ENCODE measurements at regions not wholly inside any gene's neighbourhood (a gene's known extent, or its start where the extent isn't known, plus 50 kb on each side); places are given as distances from the start of the nearest gene placed in this dataset.

DNA sequence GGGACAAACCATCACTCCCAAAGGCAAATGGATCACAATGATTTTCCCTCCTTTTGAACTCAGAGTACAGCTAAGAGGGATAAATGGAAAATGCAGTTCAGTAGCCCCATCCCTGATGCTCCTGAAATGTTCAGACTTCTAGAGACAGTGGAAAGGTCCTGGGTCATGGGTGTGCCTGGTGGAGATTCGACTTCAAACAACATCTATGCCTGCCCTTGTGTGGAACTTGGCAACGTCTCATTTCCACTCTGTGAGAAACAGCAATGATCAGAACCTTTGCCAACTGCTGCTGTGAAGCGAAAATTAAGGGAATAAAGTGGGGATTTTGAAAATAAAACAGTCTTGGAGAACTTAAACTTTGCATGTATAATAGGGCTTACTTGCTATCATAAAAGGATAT, 778.1 kb downstream of the SEMA5A start:
- no peak overlapping the region for H3K4me2 ChIP-seq (ENCODE audit: low read length)
- peaks cover 6 to 21% of the 10 kb centered on the region in 2 experiments; a peak in 2 of 4 replicates for H3K9me3 ChIP-seq (ENCODE audit: control insufficient read depth in 1 of 2, insufficient read depth in 1 of 2, low read depth in 1 of 2, low read length in 2 of 2)
- H3K9me2 ChIP-seq (ENCODE audit: insufficient read depth): no peaks in the 10 kb centered on the region
- no peaks in the 10 kb centered on the region for H4K20me1 ChIP-seq (ENCODE audit: insufficient read depth)
- H3K27me3 ChIP-seq (ENCODE audit: insufficient read depth, low read length): no peaks in the 10 kb centered on the region
- intact Hi-C loops (cut with micrococcal nuclease): no loop called here
- no peaks in the 10 kb centered on the region for H3K36me3 ChIP-seq (ENCODE audit: control insufficient read depth in 1 of 2, insufficient read depth in 2 of 2, low read length in 2 of 2)
- no peak overlapping the region for H3K9ac ChIP-seq (ENCODE audit: low read length)
- H3K79me2 ChIP-seq (ENCODE audit: insufficient read depth, low read length): no peaks in the 10 kb centered on the region
- no TSS peak for BruUV-seq (replicated peaks)
- H3K4me1 ChIP-seq (ENCODE audit: control insufficient read depth in 1 of 2, insufficient read depth in 2 of 2, low read length in 2 of 2): no peaks in the 10 kb centered on the region
- ChIA-PET CTCF (no interaction called here), RAD21 (ENCODE audit: low non-redundant PET in 1 of 2, low total read pairs in 2 of 2, uncharacterized antibody in 2 of 2, unreplicated experiment in 2 of 2) (no interaction called here), POLR2A (no interaction called here)
- no peak for ATAC-seq
- H3K4me3 ChIP-seq (replicated peaks in 1 of 2; ENCODE audit: low read depth in 1 of 2, low read length in 2 of 2): no peak overlapping the region
- TF ChIP-seq FOSL1 (IDR thresholded peaks at IDR 0.05; ENCODE audit: low read depth): no peak
- TF ChIP-seq POLR2AphosphoS5 (IDR thresholded peaks at IDR 0.05; ENCODE audit: low read depth, low read length): no peak
- no peak for TF ChIP-seq MAX (IDR thresholded peaks at IDR 0.05)
- no peak for TF ChIP-seq RAD21 (IDR thresholded peaks at IDR 0.05; ENCODE audit: low read depth)
- no peak for TF ChIP-seq SP1 (IDR thresholded peaks at IDR 0.05; ENCODE audit: low read depth)
- no peak for TF ChIP-seq SIN3A (IDR thresholded peaks at IDR 0.05; ENCODE audit: low read depth)
- TF ChIP-seq, protein P1, sequence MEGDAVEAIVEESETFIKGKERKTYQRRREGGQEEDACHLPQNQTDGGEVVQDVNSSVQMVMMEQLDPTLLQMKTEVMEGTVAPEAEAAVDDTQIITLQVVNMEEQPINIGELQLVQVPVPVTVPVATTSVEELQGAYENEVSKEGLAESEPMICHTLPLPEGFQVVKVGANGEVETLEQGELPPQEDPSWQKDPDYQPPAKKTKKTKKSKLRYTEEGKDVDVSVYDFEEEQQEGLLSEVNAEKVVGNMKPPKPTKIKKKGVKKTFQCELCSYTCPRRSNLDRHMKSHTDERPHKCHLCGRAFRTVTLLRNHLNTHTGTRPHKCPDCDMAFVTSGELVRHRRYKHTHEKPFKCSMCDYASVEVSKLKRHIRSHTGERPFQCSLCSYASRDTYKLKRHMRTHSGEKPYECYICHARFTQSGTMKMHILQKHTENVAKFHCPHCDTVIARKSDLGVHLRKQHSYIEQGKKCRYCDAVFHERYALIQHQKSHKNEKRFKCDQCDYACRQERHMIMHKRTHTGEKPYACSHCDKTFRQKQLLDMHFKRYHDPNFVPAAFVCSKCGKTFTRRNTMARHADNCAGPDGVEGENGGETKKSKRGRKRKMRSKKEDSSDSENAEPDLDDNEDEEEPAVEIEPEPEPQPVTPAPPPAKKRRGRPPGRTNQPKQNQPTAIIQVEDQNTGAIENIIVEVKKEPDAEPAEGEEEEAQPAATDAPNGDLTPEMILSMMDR (IDR thresholded peaks at IDR 0.05 in 2 of 3, conservative IDR thresholded peaks at IDR 0.05 in 1 of 3; ENCODE audit: borderline replicate concordance in 1 of 3, insufficient read depth in 1 of 3, low read depth in 2 of 3, low read length in 2 of 3): no peak
- no peak for TF ChIP-seq ZNF274 (IDR thresholded peaks at IDR 0.05; ENCODE audit: low read depth, low read length)
- no peak for TF ChIP-seq SRF (IDR thresholded peaks at IDR 0.05; ENCODE audit: low read depth)
- TF ChIP-seq, protein P2, sequence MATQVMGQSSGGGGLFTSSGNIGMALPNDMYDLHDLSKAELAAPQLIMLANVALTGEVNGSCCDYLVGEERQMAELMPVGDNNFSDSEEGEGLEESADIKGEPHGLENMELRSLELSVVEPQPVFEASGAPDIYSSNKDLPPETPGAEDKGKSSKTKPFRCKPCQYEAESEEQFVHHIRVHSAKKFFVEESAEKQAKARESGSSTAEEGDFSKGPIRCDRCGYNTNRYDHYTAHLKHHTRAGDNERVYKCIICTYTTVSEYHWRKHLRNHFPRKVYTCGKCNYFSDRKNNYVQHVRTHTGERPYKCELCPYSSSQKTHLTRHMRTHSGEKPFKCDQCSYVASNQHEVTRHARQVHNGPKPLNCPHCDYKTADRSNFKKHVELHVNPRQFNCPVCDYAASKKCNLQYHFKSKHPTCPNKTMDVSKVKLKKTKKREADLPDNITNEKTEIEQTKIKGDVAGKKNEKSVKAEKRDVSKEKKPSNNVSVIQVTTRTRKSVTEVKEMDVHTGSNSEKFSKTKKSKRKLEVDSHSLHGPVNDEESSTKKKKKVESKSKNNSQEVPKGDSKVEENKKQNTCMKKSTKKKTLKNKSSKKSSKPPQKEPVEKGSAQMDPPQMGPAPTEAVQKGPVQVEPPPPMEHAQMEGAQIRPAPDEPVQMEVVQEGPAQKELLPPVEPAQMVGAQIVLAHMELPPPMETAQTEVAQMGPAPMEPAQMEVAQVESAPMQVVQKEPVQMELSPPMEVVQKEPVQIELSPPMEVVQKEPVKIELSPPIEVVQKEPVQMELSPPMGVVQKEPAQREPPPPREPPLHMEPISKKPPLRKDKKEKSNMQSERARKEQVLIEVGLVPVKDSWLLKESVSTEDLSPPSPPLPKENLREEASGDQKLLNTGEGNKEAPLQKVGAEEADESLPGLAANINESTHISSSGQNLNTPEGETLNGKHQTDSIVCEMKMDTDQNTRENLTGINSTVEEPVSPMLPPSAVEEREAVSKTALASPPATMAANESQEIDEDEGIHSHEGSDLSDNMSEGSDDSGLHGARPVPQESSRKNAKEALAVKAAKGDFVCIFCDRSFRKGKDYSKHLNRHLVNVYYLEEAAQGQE (IDR thresholded peaks at IDR 0.05; ENCODE audit: low read depth): no peak
- H3K27ac ChIP-seq (ENCODE audit: low read depth, low read length): no peak overlapping the region
- no peak for DNase-seq (ENCODE audit: low read depth, low spot score)
- no peak overlapping the region for H2AFZ ChIP-seq (ENCODE audit: low read depth, low read length, poor library complexity, severe bottlenecking)
